ENCODE measurements at regions not wholly inside any gene's neighbourhood (a gene's known extent, or its start where the extent isn't known, plus 50 kb on each side); places are given as distances from the start of the nearest gene placed in this dataset.
"Not testable (repeated sequence)": the region's sequence is repeated elsewhere in the genome, so short reads cannot be mapped to it uniquely, and the experiment has no call there.

GRCh38 chr2:87419980-87420379 lies 327.9 kb upstream of the PLGLB2 start:
- not testable (repeated sequence) for DNase-seq (ENCODE audit: low read depth in 2 of 2)

GRCh38 chr2:87420954-87421353 lies 326.9 kb upstream of the PLGLB2 start:
- not testable (repeated sequence) for H3K4me3 ChIP-seq (replicated peaks in 1 of 2; ENCODE audit: low read depth in 2 of 2, low read length in 2 of 2); DNase-seq (ENCODE audit: low read depth in 2 of 2)

More at GRCh38 chr2:87419980-87420379, 327.9 kb upstream of the PLGLB2 start:
- not testable (repeated sequence) for H3K4me3 ChIP-seq (replicated peaks in 1 of 2; ENCODE audit: low read depth in 2 of 2, low read length in 2 of 2)

- not testable (repeated sequence) for DNase-seq (ENCODE audit: low read depth in 2 of 2)
Observed at GRCh38 chr2:87423796-87424762, 323.8 kb upstream of the PLGLB2 start.

GRCh38 chr2:87424763-87425154 lies 323.1 kb upstream of the PLGLB2 start:
- DNase-seq (ENCODE audit: low read depth in 2 of 2); H3K4me3 ChIP-seq (replicated peaks in 1 of 2; ENCODE audit: low read depth in 2 of 2, low read length in 2 of 2): not testable (repeated sequence)

More at GRCh38 chr2:87423796-87424762, 323.8 kb upstream of the PLGLB2 start:
- not testable (repeated sequence) for H3K4me3 ChIP-seq (replicated peaks in 1 of 2; ENCODE audit: low read depth in 2 of 2, low read length in 2 of 2)

- H3K4me3 ChIP-seq (replicated peaks in 1 of 2; ENCODE audit: low read depth in 2 of 2, low read length in 2 of 2); DNase-seq (ENCODE audit: low read depth in 2 of 2): not testable (repeated sequence)
Observed at GRCh38 chr2:87425191-87425590, 322.7 kb upstream of the PLGLB2 start.

- DNase-seq (ENCODE audit: low read depth in 2 of 2); H3K4me3 ChIP-seq (replicated peaks in 1 of 2; ENCODE audit: low read depth in 2 of 2, low read length in 2 of 2): not testable (repeated sequence)
Observed at GRCh38 chr2:87425717-87426116, 322.2 kb upstream of the PLGLB2 start.

GRCh38 chr2:87428452-87429130 lies 319.3 kb upstream of the PLGLB2 start:
- DNase-seq (ENCODE audit: low read depth in 2 of 2); H3K4me3 ChIP-seq (replicated peaks in 1 of 2; ENCODE audit: low read depth in 2 of 2, low read length in 2 of 2): not testable (repeated sequence)

GRCh38 chr2:87429206-87429930 lies 318.5 kb upstream of the PLGLB2 start:
- not testable (repeated sequence) for H3K4me3 ChIP-seq (replicated peaks in 1 of 2; ENCODE audit: low read depth in 2 of 2, low read length in 2 of 2); DNase-seq (ENCODE audit: low read depth in 2 of 2)

- not testable (repeated sequence) for DNase-seq (ENCODE audit: low read depth in 2 of 2); H3K4me3 ChIP-seq (replicated peaks in 1 of 2; ENCODE audit: low read depth in 2 of 2, low read length in 2 of 2)
Observed at GRCh38 chr2:87429931-87430275, 318.0 kb upstream of the PLGLB2 start.

- not testable (repeated sequence) for DNase-seq (ENCODE audit: low read depth in 2 of 2); H3K4me3 ChIP-seq (replicated peaks in 1 of 2; ENCODE audit: low read depth in 2 of 2, low read length in 2 of 2)
Observed at GRCh38 chr2:87431051-87431450, 316.8 kb upstream of the PLGLB2 start.

- not testable (repeated sequence) for H3K4me3 ChIP-seq (replicated peaks in 1 of 2; ENCODE audit: low read depth in 2 of 2, low read length in 2 of 2); DNase-seq (ENCODE audit: low read depth in 2 of 2)
Observed at GRCh38 chr2:87432711-87433453, 315.0 kb upstream of the PLGLB2 start.

GRCh38 chr2:87436007-87436406 lies 311.9 kb upstream of the PLGLB2 start:
- not testable (repeated sequence) for H3K4me3 ChIP-seq (replicated peaks in 1 of 2; ENCODE audit: low read depth in 2 of 2, low read length in 2 of 2); DNase-seq (ENCODE audit: low read depth in 2 of 2)

- not testable (repeated sequence) for DNase-seq (ENCODE audit: low read depth in 2 of 2); H3K4me3 ChIP-seq (replicated peaks in 1 of 2; ENCODE audit: low read depth in 2 of 2, low read length in 2 of 2)
Observed at GRCh38 chr2:87437701-87438260, 310.1 kb upstream of the PLGLB2 start.

- not testable (repeated sequence) for H3K4me3 ChIP-seq (replicated peaks in 1 of 2; ENCODE audit: low read depth in 2 of 2, low read length in 2 of 2)
Observed at GRCh38 chr2:87438780-87439454, 309.0 kb upstream of the PLGLB2 start.

GRCh38 chr2:87439617-87440204 lies 308.2 kb upstream of the PLGLB2 start:
- H3K4me3 ChIP-seq (replicated peaks in 1 of 2; ENCODE audit: low read depth in 2 of 2, low read length in 2 of 2), result not testable (repeated sequence)

More at GRCh38 chr2:87438780-87439454, 309.0 kb upstream of the PLGLB2 start:
- DNase-seq (ENCODE audit: low read depth in 2 of 2), result not testable (repeated sequence)

GRCh38 chr2:87440650-87441049 lies 307.2 kb upstream of the PLGLB2 start:
- DNase-seq (ENCODE audit: low read depth in 2 of 2); H3K4me3 ChIP-seq (replicated peaks in 1 of 2; ENCODE audit: low read depth in 2 of 2, low read length in 2 of 2): not testable (repeated sequence)

More at GRCh38 chr2:87439617-87440204, 308.2 kb upstream of the PLGLB2 start:
- DNase-seq (ENCODE audit: low read depth in 2 of 2), result not testable (repeated sequence)
